ENCODE measurements at regions not wholly inside any gene's neighbourhood (a gene's known extent, or its start where the extent isn't known, plus 50 kb on each side); places are given as distances from the start of the nearest gene placed in this dataset.

DNA sequence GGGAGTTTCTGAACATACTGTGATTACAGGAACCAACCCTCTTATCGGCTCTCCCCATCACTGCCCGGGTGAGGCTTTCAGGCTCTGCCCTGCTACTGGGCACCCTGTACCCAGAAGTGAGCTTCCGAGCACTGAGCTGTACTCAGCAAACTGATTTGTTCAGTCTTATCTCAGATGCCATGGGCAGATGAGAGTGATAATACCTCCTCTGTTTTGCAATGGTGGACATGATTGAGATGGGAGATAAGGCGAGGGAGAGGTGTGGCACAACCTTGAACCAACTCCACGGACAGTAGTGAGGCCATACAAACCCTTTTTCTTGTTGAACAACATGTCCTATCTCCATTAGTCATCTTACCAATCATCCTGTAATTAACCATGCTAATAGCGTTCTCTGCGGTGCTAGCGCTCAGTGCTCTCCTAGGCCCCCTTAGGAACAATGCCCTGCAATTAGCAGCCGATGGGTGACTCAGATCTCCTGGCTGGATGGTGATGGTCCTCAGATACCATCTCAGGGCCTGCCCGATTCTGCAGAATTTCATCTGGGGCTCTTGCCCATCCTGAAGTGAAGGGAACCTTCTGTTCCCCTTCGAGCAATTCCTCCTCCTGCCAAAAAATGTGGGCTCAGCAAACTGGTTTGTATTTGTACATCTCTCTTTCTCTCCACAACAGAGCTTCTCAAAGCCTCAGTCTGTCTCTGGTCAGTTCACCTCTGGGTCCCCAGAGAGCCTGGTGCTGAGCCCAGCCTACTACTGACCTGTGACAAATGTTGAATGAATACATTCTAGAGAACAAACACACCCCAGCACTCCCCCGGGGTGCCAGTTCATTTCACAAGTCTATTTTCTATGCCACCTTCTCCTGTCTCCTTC lies 139.3 kb upstream of the IRX3 start:
- TF ChIP-seq, protein P1, sequence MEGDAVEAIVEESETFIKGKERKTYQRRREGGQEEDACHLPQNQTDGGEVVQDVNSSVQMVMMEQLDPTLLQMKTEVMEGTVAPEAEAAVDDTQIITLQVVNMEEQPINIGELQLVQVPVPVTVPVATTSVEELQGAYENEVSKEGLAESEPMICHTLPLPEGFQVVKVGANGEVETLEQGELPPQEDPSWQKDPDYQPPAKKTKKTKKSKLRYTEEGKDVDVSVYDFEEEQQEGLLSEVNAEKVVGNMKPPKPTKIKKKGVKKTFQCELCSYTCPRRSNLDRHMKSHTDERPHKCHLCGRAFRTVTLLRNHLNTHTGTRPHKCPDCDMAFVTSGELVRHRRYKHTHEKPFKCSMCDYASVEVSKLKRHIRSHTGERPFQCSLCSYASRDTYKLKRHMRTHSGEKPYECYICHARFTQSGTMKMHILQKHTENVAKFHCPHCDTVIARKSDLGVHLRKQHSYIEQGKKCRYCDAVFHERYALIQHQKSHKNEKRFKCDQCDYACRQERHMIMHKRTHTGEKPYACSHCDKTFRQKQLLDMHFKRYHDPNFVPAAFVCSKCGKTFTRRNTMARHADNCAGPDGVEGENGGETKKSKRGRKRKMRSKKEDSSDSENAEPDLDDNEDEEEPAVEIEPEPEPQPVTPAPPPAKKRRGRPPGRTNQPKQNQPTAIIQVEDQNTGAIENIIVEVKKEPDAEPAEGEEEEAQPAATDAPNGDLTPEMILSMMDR (conservative IDR thresholded peaks at IDR 0.05; ENCODE audit: low read depth, low read length) = no peak
- Histone ChIP-seq H3K36me3 (ENCODE audit: insufficient read depth) (no peaks in the 10 kb centered on the region), H3K27ac (no peak overlapping the region), H3K27me3 (ENCODE audit: insufficient read depth, low read depth) (no peaks in the 10 kb centered on the region), H3K4me1 (ENCODE audit: low read depth, poor library complexity, severe bottlenecking) (no peaks in the 10 kb centered on the region), H4K20me1 (ENCODE audit: insufficient read depth) (no peaks in the 10 kb centered on the region), H3K79me2 (ENCODE audit: insufficient read depth, low read depth) (no peaks in the 10 kb centered on the region), H3K9ac (no peak overlapping the region), H3K4me3 (IDR thresholded peaks at IDR 0.05; ENCODE audit: insufficient read depth, low read depth, low read length) (no peak overlapping the region), H3K4me2 (no peak overlapping the region), H2AFZ (ENCODE audit: low read depth) (no peak overlapping the region)

DNA sequence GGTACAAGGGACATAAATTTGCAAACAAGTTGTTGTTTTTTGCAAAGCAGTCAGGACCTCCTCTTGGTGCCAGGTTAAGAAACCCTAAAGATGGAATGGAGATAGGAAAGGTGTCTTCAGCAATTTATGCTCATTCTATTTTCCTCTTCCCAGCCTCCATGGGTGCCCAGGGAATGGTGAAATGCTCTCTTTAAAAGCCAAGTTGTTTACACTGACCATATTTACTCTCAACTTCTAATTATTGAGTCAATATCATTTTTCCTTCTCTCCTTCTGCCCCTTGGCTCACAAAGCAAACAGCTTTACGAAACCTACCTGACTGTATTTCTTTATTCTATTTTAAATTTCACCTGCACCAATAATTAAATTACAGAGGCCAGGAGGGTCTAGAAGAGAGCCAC lies 138.5 kb upstream of the IRX3 start:
- H3K4me1 ChIP-seq (ENCODE audit: low read depth, poor library complexity, severe bottlenecking) = no peaks in the 10 kb centered on the region
- TF ChIP-seq, protein P1 (conservative IDR thresholded peaks at IDR 0.05; ENCODE audit: low read depth, low read length) = no peak
- H2AFZ ChIP-seq (ENCODE audit: low read depth) = no peak overlapping the region
- H3K36me3 ChIP-seq (ENCODE audit: insufficient read depth) = no peaks in the 10 kb centered on the region
- no peak overlapping the region for H3K27ac ChIP-seq
- H3K4me2 ChIP-seq = no peak overlapping the region
- no peaks in the 10 kb centered on the region for H4K20me1 ChIP-seq (ENCODE audit: insufficient read depth)
- H3K79me2 ChIP-seq (ENCODE audit: insufficient read depth, low read depth) = no peaks in the 10 kb centered on the region
- H3K4me3 ChIP-seq (IDR thresholded peaks at IDR 0.05; ENCODE audit: insufficient read depth, low read depth, low read length) = no peak overlapping the region
- H3K27me3 ChIP-seq (ENCODE audit: insufficient read depth, low read depth) = no peaks in the 10 kb centered on the region
- no peak overlapping the region for H3K9ac ChIP-seq

DNA sequence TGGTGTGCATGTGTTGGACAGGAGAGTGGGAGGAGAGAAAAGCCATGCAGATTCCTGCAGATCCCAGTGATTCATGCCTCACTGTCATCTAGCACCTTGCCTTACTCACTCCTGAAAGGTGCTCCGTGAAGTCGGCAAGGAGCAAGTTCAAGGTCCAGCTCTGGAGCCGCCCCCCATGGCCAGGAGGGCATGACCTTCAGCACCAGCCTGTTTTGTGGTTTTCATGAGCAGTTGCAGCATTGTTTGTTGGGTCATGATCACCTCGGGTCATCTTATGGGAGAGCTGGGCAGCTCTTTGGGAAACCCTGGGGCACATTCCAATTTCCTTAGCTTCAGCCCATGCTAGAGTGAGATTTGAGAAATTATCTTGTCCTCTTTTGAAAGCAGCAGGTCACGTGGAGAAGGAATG lies 137.5 kb upstream of the IRX3 start:
- no peak overlapping the region for H3K27ac ChIP-seq
- no peak overlapping the region for H3K4me2 ChIP-seq
- TF ChIP-seq, protein P1 (conservative IDR thresholded peaks at IDR 0.05; ENCODE audit: low read depth, low read length) = no peak
- no peak overlapping the region for H3K4me3 ChIP-seq (IDR thresholded peaks at IDR 0.05; ENCODE audit: insufficient read depth, low read depth, low read length)
- no peaks in the 10 kb centered on the region for H3K4me1 ChIP-seq (ENCODE audit: low read depth, poor library complexity, severe bottlenecking)
- H3K36me3 ChIP-seq (ENCODE audit: insufficient read depth) = no peaks in the 10 kb centered on the region
- H3K27me3 ChIP-seq (ENCODE audit: insufficient read depth, low read depth) = no peaks in the 10 kb centered on the region
- H4K20me1 ChIP-seq (ENCODE audit: insufficient read depth) = no peaks in the 10 kb centered on the region
- no peak overlapping the region for H2AFZ ChIP-seq (ENCODE audit: low read depth)
- H3K9ac ChIP-seq = no peak overlapping the region
- H3K79me2 ChIP-seq (ENCODE audit: insufficient read depth, low read depth) = no peaks in the 10 kb centered on the region

DNA sequence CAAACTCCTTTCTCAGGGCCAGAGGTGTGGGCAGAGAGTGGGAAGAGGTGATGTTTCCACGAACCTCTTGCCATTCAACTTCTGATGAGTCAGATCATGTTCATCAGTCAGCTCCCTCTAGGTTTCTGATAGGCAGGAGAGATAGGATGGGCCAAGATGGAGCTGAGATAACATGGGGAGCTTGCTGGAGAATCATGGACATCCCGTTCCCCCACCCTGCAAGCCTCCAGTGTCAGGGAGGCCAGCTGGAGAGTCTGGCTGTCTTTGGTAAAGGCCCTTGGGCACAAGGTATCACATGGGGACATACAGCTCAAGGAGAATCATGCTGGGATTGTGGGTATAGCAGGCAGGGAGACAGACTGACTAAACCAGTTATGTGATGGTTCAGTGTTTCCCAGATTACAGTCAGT lies 136.0 kb upstream of the IRX3 start:
- Histone ChIP-seq H3K36me3 (ENCODE audit: insufficient read depth) (no peaks in the 10 kb centered on the region), H3K27me3 (ENCODE audit: insufficient read depth, low read depth) (no peaks in the 10 kb centered on the region), H2AFZ (ENCODE audit: low read depth) (no peak overlapping the region), H3K4me3 (IDR thresholded peaks at IDR 0.05; ENCODE audit: insufficient read depth, low read depth, low read length) (no peak overlapping the region), H3K4me1 (ENCODE audit: low read depth, poor library complexity, severe bottlenecking) (no peaks in the 10 kb centered on the region), H3K79me2 (ENCODE audit: insufficient read depth, low read depth) (no peaks in the 10 kb centered on the region), H3K4me2 (no peak overlapping the region), H4K20me1 (ENCODE audit: insufficient read depth) (no peaks in the 10 kb centered on the region), H3K9ac (no peak overlapping the region), H3K27ac (no peak overlapping the region)
- TF ChIP-seq, protein P1 (conservative IDR thresholded peaks at IDR 0.05; ENCODE audit: low read depth, low read length) = no peak
